SK-N-SH treated with all-trans-retinoic acid at 6 μM for 48 hours (cell line): ENCODE measurements at regions not wholly inside any gene's neighbourhood (a gene's known extent, or its start where the extent isn't known, plus 50 kb on each side); places are given as distances from the start of the nearest gene placed in this dataset.

Experiments used
- ESRRG ChIP-seq: fragments of 250-450 bp; sonication (Bioruptor Pico); IDR thresholded peaks from 2 replicates; pipeline ENCODE4 v1.6.1; 2021; ENCODE audit warnings: mild to moderate bottlenecking
- RARB ChIP-seq: fragments of 250-450 bp; sonication (Bioruptor Pico); IDR thresholded peaks from 2 replicates; pipeline ENCODE4 v1.8.0; 2021; ENCODE audit warnings: mild to moderate bottlenecking, moderate library complexity
- ZFP30 ChIP-seq: fragments of 450-650 bp; formaldehyde crosslinking; IDR thresholded peaks from 2 replicates; pipeline ENCODE4 v1.5.0; 2022; ENCODE audit warnings: mild to moderate bottlenecking, moderate library complexity
- ZNF565 ChIP-seq: fragments of 450-650 bp; formaldehyde crosslinking; conservative IDR thresholded peaks from 2 replicates; pipeline ENCODE4 v1.5.0; 2020; ENCODE audit warnings: low read depth, mild to moderate bottlenecking, moderate library complexity
- TF ChIP-seq, protein P1 (sequence below): fragments of 250-450 bp; sonication (Bioruptor Pico); IDR thresholded peaks from 2 replicates; pipeline ENCODE4 v1.5.0; 2020; ENCODE audit warnings: mild to moderate bottlenecking, moderate library complexity
- TF ChIP-seq, protein P2 (sequence below): fragments of 250-450 bp; sonication (Bioruptor Pico); IDR thresholded peaks from 2 replicates; pipeline ENCODE4 v1.8.0; 2020; ENCODE audit warnings: mild to moderate bottlenecking, moderate library complexity, borderline replicate concordance

DNA sequence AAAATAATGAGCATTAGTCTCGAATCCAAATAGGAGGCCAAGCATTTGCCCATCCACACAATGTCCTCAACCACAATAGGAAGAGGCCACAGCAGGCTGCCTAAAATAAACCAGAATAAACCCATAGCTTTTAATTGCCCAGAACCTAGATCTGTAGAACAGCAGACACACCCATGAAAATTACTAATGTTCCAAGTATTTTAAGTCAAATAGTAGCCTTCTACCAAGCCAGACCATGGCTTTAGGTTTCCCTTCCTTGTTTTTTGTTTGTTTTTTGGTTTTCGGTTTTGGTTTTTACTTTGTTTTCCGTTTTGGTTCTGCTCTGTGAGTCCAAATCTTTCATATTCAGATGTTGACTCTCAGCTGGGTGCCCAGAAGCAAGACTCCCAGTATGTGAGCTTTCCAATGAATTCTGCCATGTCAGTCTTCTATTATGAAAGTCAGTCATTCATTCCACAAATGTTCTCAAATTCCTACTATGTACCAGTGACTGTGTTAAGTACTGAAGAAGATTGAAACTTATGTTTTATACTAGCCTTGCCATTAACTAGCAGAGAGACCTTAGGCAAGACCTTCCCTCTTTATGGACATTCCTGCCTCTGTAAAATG, 57.8 kb upstream of the BOC start:
- TF ChIP-seq, protein P1, sequence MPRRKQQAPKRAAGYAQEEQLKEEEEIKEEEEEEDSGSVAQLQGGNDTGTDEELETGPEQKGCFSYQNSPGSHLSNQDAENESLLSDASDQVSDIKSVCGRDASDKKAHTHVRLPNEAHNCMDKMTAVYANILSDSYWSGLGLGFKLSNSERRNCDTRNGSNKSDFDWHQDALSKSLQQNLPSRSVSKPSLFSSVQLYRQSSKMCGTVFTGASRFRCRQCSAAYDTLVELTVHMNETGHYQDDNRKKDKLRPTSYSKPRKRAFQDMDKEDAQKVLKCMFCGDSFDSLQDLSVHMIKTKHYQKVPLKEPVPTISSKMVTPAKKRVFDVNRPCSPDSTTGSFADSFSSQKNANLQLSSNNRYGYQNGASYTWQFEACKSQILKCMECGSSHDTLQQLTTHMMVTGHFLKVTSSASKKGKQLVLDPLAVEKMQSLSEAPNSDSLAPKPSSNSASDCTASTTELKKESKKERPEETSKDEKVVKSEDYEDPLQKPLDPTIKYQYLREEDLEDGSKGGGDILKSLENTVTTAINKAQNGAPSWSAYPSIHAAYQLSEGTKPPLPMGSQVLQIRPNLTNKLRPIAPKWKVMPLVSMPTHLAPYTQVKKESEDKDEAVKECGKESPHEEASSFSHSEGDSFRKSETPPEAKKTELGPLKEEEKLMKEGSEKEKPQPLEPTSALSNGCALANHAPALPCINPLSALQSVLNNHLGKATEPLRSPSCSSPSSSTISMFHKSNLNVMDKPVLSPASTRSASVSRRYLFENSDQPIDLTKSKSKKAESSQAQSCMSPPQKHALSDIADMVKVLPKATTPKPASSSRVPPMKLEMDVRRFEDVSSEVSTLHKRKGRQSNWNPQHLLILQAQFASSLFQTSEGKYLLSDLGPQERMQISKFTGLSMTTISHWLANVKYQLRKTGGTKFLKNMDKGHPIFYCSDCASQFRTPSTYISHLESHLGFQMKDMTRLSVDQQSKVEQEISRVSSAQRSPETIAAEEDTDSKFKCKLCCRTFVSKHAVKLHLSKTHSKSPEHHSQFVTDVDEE (CRISPR knock-in tag), result no peak
- TF ChIP-seq ZNF565 (CRISPR knock-in tag) (no peak), RARB (CRISPR knock-in tag) (no peak), ESRRG (CRISPR knock-in tag) (no peak), ZFP30 (CRISPR knock-in tag) (no peak)
- TF ChIP-seq, protein P2, sequence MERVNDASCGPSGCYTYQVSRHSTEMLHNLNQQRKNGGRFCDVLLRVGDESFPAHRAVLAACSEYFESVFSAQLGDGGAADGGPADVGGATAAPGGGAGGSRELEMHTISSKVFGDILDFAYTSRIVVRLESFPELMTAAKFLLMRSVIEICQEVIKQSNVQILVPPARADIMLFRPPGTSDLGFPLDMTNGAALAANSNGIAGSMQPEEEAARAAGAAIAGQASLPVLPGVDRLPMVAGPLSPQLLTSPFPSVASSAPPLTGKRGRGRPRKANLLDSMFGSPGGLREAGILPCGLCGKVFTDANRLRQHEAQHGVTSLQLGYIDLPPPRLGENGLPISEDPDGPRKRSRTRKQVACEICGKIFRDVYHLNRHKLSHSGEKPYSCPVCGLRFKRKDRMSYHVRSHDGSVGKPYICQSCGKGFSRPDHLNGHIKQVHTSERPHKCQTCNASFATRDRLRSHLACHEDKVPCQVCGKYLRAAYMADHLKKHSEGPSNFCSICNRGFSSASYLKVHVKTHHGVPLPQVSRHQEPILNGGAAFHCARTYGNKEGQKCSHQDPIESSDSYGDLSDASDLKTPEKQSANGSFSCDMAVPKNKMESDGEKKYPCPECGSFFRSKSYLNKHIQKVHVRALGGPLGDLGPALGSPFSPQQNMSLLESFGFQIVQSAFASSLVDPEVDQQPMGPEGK, result no peak
